ENCODE measurements at regions not wholly inside any gene's neighbourhood (a gene's known extent, or its start where the extent isn't known, plus 50 kb on each side); places are given as distances from the start of the nearest gene placed in this dataset.

DNA sequence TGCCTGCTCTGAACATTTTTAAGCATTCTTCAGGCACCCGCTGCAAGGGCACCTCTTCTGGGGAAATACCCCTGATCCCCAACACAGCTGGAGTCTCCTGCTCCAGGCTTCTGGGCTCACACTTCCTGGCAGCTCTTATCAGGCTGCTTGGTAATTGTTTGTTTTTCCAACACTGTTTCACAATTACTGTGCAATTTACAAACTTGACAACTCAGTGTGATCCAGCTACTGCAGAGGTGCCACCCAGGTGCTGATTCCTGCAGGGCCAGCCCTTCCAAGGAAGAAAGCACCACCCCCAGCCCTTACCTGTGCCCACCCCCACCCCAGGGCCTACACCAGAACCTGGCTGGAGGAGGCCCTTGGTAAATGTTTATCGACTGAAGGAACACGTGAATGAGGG, 66.5 kb downstream of the MAGEF1 start:
- WGBS: 77% methylated on average over 1 of the region's 3 CpGs

DNA sequence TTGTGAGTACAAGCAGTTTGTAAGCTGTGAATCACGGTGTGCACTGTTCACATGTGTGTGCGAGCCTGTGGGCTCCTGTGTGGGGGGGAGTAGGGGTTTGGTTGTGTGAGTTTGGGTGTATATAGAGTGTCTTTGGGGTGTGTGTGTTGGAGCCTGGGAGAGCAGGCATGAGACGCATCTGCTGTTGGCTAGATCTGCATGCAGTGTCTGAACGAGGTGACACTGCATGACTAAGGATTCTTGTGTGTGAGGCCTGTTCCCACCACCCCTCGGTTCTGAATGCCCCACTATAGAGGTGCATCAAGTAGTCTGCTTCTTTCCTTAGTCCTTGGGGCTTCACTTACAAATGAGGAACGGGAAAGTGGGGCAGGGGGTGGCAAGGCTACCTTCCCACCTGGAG, 68.4 kb downstream of the MAGEF1 start:
- Histone ChIP-seq H3K4me1 (ENCODE audit: insufficient read depth, low read length) (no peaks in the 10 kb centered on the region), H3K9ac (ENCODE audit: low read depth, low read length) (no peak overlapping the region), H3K27ac (ENCODE audit: low read depth, low read length) (no peak overlapping the region), H3K36me3 (ENCODE audit: insufficient read depth, low read length) (no peaks in the 10 kb centered on the region), H3K27me3 (ENCODE audit: insufficient read depth, low read length) (0 out of 2 replicates have a peak, but pooled peaks cover 2% of the 10 kb centered on the region), H3K4me3 (ENCODE audit: low read length) (no peak overlapping the region), H3K9me3 (ENCODE audit: insufficient read depth, low read depth, low read length) (no peaks in the 10 kb centered on the region)
- WGBS: 77% methylated on average over 6 of the region's 6 CpGs

More for the DNA sequence above, 66.5 kb downstream of the MAGEF1 start:
- H3K27me3 ChIP-seq (ENCODE audit: insufficient read depth, low read length): 0 out of 2 replicates have a peak, but pooled peaks cover 4% of the 10 kb centered on the region
- H3K27ac ChIP-seq (ENCODE audit: low read depth, low read length): no peak overlapping the region
- no peaks in the 10 kb centered on the region for H3K9me3 ChIP-seq (ENCODE audit: insufficient read depth, low read depth, low read length)
- no peaks in the 10 kb centered on the region for H3K36me3 ChIP-seq (ENCODE audit: insufficient read depth, low read length)
- 0 out of 2 replicates have a peak, but pooled peaks cover 5% of the 10 kb centered on the region for H3K4me1 ChIP-seq (ENCODE audit: insufficient read depth, low read length)
- no peak overlapping the region for H3K9ac ChIP-seq (ENCODE audit: low read depth, low read length)
- no peak overlapping the region for H3K4me3 ChIP-seq (ENCODE audit: low read length)

DNA sequence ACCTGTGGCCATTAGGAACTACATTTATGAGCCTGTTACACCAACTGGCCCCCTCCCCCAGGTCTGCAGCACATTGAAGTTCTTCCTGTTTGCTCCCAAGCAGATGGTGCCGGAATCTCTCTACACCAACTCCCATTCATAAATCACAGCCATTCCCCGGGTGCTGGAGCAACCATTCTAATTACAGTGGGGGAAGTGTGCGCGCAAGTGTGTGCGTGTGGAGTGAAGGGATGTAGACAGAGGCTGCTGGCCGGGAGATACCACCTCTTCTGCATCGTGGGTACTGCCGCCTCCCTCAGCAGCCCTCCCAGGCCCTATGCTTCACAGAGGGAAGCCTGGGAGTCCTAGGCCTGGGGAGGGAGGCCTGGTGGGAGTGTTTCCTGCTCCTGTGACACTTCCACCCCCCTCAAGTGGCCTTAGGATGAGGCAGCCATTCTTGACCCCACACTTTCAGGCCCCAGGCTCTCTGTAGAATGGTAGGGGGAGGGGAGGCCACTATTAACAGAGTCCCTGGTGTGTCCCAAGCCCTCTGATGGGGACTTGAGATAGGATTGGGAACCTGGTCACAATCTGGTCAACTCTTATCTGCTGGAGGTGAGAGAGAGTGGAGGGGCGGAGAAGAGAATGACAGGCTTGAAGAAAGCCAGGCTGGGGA, 69.1 kb downstream of the MAGEF1 start:
- no peak overlapping the region for H3K27ac ChIP-seq (ENCODE audit: low read depth, low read length)
- H3K36me3 ChIP-seq (ENCODE audit: insufficient read depth, low read length): no peaks in the 10 kb centered on the region
- no peaks in the 10 kb centered on the region for H3K9me3 ChIP-seq (ENCODE audit: insufficient read depth, low read depth, low read length)
- no peaks in the 10 kb centered on the region for H3K4me1 ChIP-seq (ENCODE audit: insufficient read depth, low read length)
- H3K27me3 ChIP-seq (ENCODE audit: insufficient read depth, low read length): no peaks in the 10 kb centered on the region
- H3K4me3 ChIP-seq (ENCODE audit: low read length): no peak overlapping the region
- 71% methylated on average over 9 of the region's 9 CpGs for WGBS
- H3K9ac ChIP-seq (ENCODE audit: low read depth, low read length): no peak overlapping the region

DNA sequence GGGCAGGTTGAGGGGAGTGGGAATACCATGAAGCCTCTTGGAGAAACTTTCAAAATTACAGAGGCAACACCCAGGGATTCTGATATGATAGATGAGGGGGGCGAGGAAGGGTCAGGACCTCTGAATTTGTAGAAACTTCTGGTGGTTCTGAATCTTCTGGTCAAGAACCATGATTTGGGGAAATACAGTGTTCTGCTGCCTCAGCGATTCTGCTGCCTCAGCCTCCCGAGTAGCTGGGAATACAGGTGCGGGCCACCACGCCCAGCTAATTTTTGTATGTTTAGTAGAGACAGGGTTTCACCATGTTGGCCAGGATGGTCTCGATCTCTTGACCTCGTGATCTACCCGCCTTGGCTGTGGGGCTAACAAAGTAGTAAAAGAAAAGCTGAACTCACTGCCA, 70.4 kb downstream of the MAGEF1 start:
- Histone ChIP-seq H3K27me3 (ENCODE audit: insufficient read depth, low read length) (no peaks in the 10 kb centered on the region), H3K4me1 (ENCODE audit: insufficient read depth, low read length) (peaks cover 9% of the 10 kb centered on the region), H3K4me3 (ENCODE audit: low read length) (no peak overlapping the region), H3K36me3 (ENCODE audit: insufficient read depth, low read length) (no peaks in the 10 kb centered on the region), H3K27ac (ENCODE audit: low read depth, low read length) (no peak overlapping the region), H3K9ac (ENCODE audit: low read depth, low read length) (no peak overlapping the region), H3K9me3 (ENCODE audit: insufficient read depth, low read depth, low read length) (no peaks in the 10 kb centered on the region)
- 91% methylated on average over 8 of the region's 8 CpGs for WGBS

DNA sequence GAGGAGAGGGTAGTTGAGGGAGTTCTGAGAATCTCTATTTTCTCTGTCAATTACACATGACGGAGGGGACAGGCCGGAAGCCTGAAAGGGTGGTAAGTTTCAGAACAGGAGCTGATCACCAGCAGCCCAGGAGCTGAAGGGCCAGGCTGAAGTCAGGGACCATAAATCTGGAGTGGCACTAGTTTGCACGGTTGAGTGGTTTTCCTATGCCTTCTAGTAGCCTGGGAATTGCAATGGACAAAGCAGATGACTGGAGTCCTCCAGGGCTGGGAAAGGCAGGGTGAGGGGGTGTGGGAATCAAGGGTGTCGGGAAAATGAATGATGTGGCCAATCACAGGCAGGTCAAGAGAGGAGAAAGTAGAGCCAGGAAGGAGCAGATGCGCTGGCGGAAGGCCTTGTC, 72.5 kb downstream of the MAGEF1 start:
- WGBS: 96% methylated on average over 6 of the region's 6 CpGs
- Histone ChIP-seq H3K9ac (ENCODE audit: low read depth, low read length) (no peak overlapping the region), H3K27me3 (ENCODE audit: insufficient read depth, low read length) (no peaks in the 10 kb centered on the region), H3K9me3 (ENCODE audit: insufficient read depth, low read depth, low read length) (no peaks in the 10 kb centered on the region), H3K27ac (ENCODE audit: low read depth, low read length) (no peak overlapping the region), H3K4me3 (ENCODE audit: low read length) (no peak overlapping the region), H3K36me3 (ENCODE audit: insufficient read depth, low read length) (no peaks in the 10 kb centered on the region), H3K4me1 (ENCODE audit: insufficient read depth, low read length) (peaks cover 13% of the 10 kb centered on the region)

DNA sequence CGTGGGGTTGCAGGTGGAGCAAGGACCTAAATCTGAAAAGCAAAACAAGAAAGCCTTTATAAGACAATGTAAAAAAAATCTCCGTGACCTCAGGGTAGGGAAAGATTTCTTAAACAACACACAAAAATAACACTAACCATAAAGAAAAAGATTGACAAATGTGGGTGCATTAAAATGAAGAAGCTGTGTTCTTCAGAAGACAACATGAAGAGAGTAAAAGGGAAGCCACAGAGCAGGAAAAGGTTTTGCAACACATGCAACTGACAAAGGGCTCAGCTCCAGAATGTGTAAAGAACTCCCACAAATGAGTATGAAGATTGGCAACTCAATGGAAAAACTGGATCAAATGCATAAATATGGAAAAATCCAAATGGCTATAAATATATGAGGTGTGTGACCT, 74.2 kb downstream of the MAGEF1 start:
- Histone ChIP-seq H3K9me3 (ENCODE audit: insufficient read depth, low read depth, low read length) (no peaks in the 10 kb centered on the region), H3K9ac (ENCODE audit: low read depth, low read length) (no peak overlapping the region), H3K4me1 (ENCODE audit: insufficient read depth, low read length) (peaks cover 19% of the 10 kb centered on the region), H3K27me3 (ENCODE audit: insufficient read depth, low read length) (no peaks in the 10 kb centered on the region), H3K36me3 (ENCODE audit: insufficient read depth, low read length) (no peaks in the 10 kb centered on the region), H3K4me3 (ENCODE audit: low read length) (no peak overlapping the region), H3K27ac (ENCODE audit: low read depth, low read length) (no peak overlapping the region)
- WGBS: 94% methylated on average over 2 of the region's 2 CpGs

DNA sequence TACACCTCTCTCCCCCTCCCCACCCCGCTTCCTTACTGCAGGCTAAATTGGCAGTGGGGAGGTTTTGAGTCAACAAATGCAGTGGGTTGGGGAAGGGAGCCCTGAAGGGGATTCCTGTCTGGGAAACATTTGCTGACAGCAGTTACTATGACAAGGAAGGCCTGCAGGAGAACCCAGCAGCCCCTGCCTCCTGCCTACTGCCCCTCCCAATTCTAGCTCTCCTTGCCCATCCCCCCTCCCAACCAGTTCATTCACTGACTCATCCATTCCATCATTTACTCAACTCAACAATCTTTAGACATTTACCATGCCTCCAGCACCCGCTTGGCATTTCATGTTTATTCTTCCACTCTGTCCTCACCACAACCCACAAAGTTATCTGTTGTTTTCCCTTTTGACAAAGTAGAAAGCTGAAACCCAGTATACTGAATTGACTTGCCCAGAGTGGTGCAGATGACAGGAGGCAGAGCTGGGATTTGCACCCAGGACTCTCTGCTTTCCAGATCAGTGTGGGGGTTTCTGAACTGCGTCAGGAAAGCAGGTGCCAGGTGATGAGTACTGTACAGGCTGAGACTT, 75.0 kb downstream of the MAGEF1 start:
- Histone ChIP-seq H3K36me3 (ENCODE audit: insufficient read depth, low read length) (no peaks in the 10 kb centered on the region), H3K9me3 (ENCODE audit: insufficient read depth, low read depth, low read length) (no peaks in the 10 kb centered on the region), H3K4me1 (ENCODE audit: insufficient read depth, low read length) (peaks cover 19% of the 10 kb centered on the region), H3K9ac (ENCODE audit: low read depth, low read length) (no peak overlapping the region), H3K27ac (ENCODE audit: low read depth, low read length) (no peak overlapping the region; the same call in 1 of the 2 replicates), H3K4me3 (ENCODE audit: low read length) (no peak overlapping the region), H3K27me3 (ENCODE audit: insufficient read depth, low read length) (no peaks in the 10 kb centered on the region)
- 70% methylated on average over 2 of the region's 3 CpGs for WGBS

DNA sequence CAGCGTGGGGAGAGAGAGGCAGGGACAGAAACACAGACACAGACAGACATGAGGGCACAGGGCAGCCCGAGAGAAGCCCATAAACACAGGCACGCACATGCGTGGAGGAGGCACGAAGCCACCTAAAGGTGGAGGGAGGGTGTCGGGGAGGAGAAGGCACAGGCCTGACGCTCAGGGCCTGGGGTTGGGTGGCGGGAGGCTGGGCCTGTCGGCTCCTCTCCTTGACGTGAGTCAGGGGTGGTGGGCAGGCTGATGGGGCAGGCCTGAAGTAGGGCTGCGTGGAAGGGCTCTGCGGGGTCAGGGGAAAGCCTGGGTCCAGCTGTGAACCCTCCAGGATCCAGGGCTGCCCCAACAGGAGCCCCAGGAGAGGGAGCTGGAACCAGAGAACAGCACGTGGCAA, 74.2 kb downstream of the EPHB3 start:
- H3K4me1 ChIP-seq (ENCODE audit: insufficient read depth, low read length): peaks cover 19% of the 10 kb centered on the region
- H3K9me3 ChIP-seq (ENCODE audit: insufficient read depth, low read depth, low read length): no peaks in the 10 kb centered on the region
- no peak overlapping the region for H3K9ac ChIP-seq (ENCODE audit: low read depth, low read length)
- 80% methylated on average over 13 of the region's 13 CpGs for WGBS
- no peak overlapping the region for H3K27ac ChIP-seq (ENCODE audit: low read depth, low read length)
- no peak overlapping the region for H3K4me3 ChIP-seq (ENCODE audit: low read length)
- H3K27me3 ChIP-seq (ENCODE audit: insufficient read depth, low read length): no peaks in the 10 kb centered on the region
- H3K36me3 ChIP-seq (ENCODE audit: insufficient read depth, low read length): no peaks in the 10 kb centered on the region

DNA sequence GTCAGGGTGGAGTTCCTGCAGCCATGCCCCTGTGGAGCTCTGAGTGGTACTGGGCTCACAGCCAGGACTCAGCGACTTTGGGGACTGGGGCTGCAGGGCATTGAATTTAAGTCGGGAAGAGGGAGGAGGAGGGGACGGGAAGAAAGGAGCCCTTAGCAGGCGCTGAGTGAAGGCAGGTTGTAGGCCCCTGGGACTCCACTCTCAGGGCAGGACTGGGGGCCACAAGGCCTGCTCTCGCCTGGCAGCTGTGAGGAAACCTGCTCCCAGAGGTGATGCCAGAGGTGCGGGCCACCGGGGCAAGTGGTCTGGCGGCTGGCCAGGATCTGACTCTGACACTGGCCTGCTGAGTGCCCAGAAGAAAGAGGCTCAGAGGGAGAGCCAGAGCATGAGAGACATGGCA, 73.5 kb downstream of the EPHB3 start:
- H3K4me1 ChIP-seq (ENCODE audit: insufficient read depth, low read length): peaks cover 19% of the 10 kb centered on the region
- no peak overlapping the region for H3K27ac ChIP-seq (ENCODE audit: low read depth, low read length)
- 69% methylated on average over 8 of the region's 8 CpGs for WGBS

DNA sequence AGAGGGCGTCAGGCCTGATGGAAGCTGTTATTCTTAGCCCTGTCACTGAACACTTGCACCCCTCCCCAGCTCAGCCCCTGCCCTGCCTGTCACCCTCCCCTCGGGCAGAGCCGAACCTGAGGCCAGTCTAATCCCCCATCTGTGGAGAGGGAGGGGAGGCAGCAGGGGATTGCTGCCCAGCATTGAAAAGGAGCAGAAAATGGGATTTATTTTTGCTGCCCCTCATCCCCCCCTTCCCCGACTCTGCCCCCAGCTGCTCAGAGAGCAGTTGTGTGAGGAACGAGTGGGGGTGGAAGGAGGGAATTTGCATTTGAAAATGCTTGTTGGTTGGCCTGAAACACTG, 71.6 kb downstream of the EPHB3 start:
- H3K4me1 ChIP-seq (ENCODE audit: insufficient read depth, low read length): peaks cover 37% of the 10 kb centered on the region
- H3K27ac ChIP-seq (ENCODE audit: low read depth, low read length): no peak overlapping the region
- H3K27me3 ChIP-seq (ENCODE audit: insufficient read depth, low read length): no peaks in the 10 kb centered on the region
- no peaks in the 10 kb centered on the region for H3K36me3 ChIP-seq (ENCODE audit: insufficient read depth, low read length)
- no peak overlapping the region for H3K4me3 ChIP-seq (ENCODE audit: low read length)
- no peak overlapping the region for H3K9ac ChIP-seq (ENCODE audit: low read depth, low read length)
- WGBS: 42% methylated on average over 2 of the region's 5 CpGs
- H3K9me3 ChIP-seq (ENCODE audit: insufficient read depth, low read depth, low read length): no peaks in the 10 kb centered on the region

More for the DNA sequence above, 73.5 kb downstream of the EPHB3 start:
- no peak overlapping the region for H3K9ac ChIP-seq (ENCODE audit: low read depth, low read length)
- H3K9me3 ChIP-seq (ENCODE audit: insufficient read depth, low read depth, low read length): no peaks in the 10 kb centered on the region
- no peaks in the 10 kb centered on the region for H3K36me3 ChIP-seq (ENCODE audit: insufficient read depth, low read length)
- no peak overlapping the region for H3K4me3 ChIP-seq (ENCODE audit: low read length)
- no peaks in the 10 kb centered on the region for H3K27me3 ChIP-seq (ENCODE audit: insufficient read depth, low read length)

DNA sequence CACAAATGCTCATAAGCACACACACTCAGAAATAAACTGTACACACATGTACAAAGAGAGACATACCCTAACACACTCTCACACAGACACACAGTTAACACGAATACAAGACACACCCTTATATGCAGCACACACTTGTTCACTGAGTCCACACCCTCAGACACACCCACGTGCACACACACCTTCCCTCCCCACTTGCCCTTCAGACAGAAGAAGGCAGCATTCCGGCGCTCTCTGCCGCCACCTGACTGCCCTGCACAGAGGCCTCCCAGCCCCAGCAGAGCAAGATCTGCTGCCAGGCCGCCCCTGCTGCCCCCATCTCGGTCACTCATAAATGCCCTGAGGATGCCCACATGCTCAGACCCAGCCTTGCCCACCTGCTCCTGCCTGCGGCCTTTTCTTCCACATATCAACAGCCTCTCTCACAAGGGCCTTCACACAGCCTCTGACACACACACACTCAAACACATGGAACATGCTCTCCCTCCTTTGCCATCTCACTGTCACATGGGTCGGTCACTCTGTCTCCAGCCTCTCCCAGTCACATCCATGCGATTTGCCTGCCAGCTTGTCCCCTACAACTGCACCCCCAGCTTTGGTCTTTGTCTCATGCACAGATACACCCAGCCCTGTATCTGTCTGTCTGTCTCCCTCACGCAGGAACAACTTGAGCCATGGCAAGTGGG, 71.1 kb downstream of the EPHB3 start:
- peaks cover 37% of the 10 kb centered on the region for H3K4me1 ChIP-seq (ENCODE audit: insufficient read depth, low read length)
- no peaks in the 10 kb centered on the region for H3K27me3 ChIP-seq (ENCODE audit: insufficient read depth, low read length)
- no peaks in the 10 kb centered on the region for H3K36me3 ChIP-seq (ENCODE audit: insufficient read depth, low read length)
- no peak overlapping the region for H3K9ac ChIP-seq (ENCODE audit: low read depth, low read length)
- no peak overlapping the region for H3K4me3 ChIP-seq (ENCODE audit: low read length)
- H3K27ac ChIP-seq (ENCODE audit: low read depth, low read length): no peak overlapping the region
- WGBS: 85% methylated on average over 11 of the region's 11 CpGs
- H3K9me3 ChIP-seq (ENCODE audit: insufficient read depth, low read depth, low read length): no peaks in the 10 kb centered on the region
